ENCODE measurements at regions not wholly inside any gene's neighbourhood (a gene's known extent, or its start where the extent isn't known, plus 50 kb on each side); places are given as distances from the start of the nearest gene placed in this dataset.
A peak's percentile ranks its signal among the peaks of the same experiment; 100 is the strongest.

- no peak overlapping the region for H3K27ac Mint-ChIP-seq (ENCODE audit: unreplicated experiment)
- no peaks in the 10 kb centered on the region for H3K36me3 Mint-ChIP-seq (ENCODE audit: low read depth)
- no peak for DNase-seq (ENCODE audit: low spot score)
- H3K9me3 Mint-ChIP-seq (ENCODE audit: low read depth), result no peaks in the 10 kb centered on the region
- no peak overlapping the region for H3K4me3 Mint-ChIP-seq (ENCODE audit: unreplicated experiment)
- peaks cover 19% of the 10 kb centered on the region for H3K27me3 Mint-ChIP-seq (ENCODE audit: low read depth)
- no peaks in the 10 kb centered on the region for H3K4me1 Mint-ChIP-seq (ENCODE audit: low read depth)
- no peak for TF ChIP-seq CTCF (IDR thresholded peaks at IDR 0.05)
Measured at GRCh38 chr4:79053754-79054153, 114.5 kb upstream of the PAQR3 start.

GRCh38 chr4:79050541-79050880 lies 111.3 kb upstream of the PAQR3 start:
- H3K27me3 Mint-ChIP-seq (ENCODE audit: low read depth), result peaks cover 23% of the 10 kb centered on the region
- H3K4me1 Mint-ChIP-seq (ENCODE audit: low read depth), result no peaks in the 10 kb centered on the region
- DNase-seq (ENCODE audit: low spot score), result no peak
- H3K4me3 Mint-ChIP-seq (ENCODE audit: unreplicated experiment), result no peak overlapping the region
- no peak overlapping the region for H3K27ac Mint-ChIP-seq (ENCODE audit: unreplicated experiment)
- no peaks in the 10 kb centered on the region for H3K9me3 Mint-ChIP-seq (ENCODE audit: low read depth)
- H3K36me3 Mint-ChIP-seq (ENCODE audit: low read depth), result no peaks in the 10 kb centered on the region
- TF ChIP-seq CTCF (IDR thresholded peaks at IDR 0.05), result no peak

- H3K9me3 Mint-ChIP-seq (ENCODE audit: low read depth), result no peaks in the 10 kb centered on the region
- H3K27ac Mint-ChIP-seq (ENCODE audit: unreplicated experiment), result no peak overlapping the region
- no peak for TF ChIP-seq CTCF (IDR thresholded peaks at IDR 0.05)
- no peak overlapping the region for H3K4me3 Mint-ChIP-seq (ENCODE audit: unreplicated experiment)
- no peaks in the 10 kb centered on the region for H3K36me3 Mint-ChIP-seq (ENCODE audit: low read depth)
- DNase-seq (ENCODE audit: low spot score), result peak; percentile 59
- H3K27me3 Mint-ChIP-seq (ENCODE audit: low read depth), result peaks cover 23% of the 10 kb centered on the region
- H3K4me1 Mint-ChIP-seq (ENCODE audit: low read depth), result no peaks in the 10 kb centered on the region
Measured at GRCh38 chr4:79049840-79050540, 110.8 kb upstream of the PAQR3 start.

- H3K4me1 Mint-ChIP-seq (ENCODE audit: low read depth), result no peaks in the 10 kb centered on the region
- no peak for TF ChIP-seq CTCF (IDR thresholded peaks at IDR 0.05)
- no peak overlapping the region for H3K4me3 Mint-ChIP-seq (ENCODE audit: unreplicated experiment)
- no peaks in the 10 kb centered on the region for H3K9me3 Mint-ChIP-seq (ENCODE audit: low read depth)
- no peaks in the 10 kb centered on the region for H3K36me3 Mint-ChIP-seq (ENCODE audit: low read depth)
- H3K27ac Mint-ChIP-seq (ENCODE audit: unreplicated experiment), result no peak overlapping the region
- H3K27me3 Mint-ChIP-seq (ENCODE audit: low read depth), result peaks cover 22% of the 10 kb centered on the region
- DNase-seq (ENCODE audit: low spot score), result no peak
Measured at GRCh38 chr4:79048878-79049277, 109.6 kb upstream of the PAQR3 start.

- no peak overlapping the region for H3K4me3 Mint-ChIP-seq (ENCODE audit: unreplicated experiment)
- H3K4me1 Mint-ChIP-seq (ENCODE audit: low read depth), result no peaks in the 10 kb centered on the region
- TF ChIP-seq CTCF (IDR thresholded peaks at IDR 0.05), result no peak
- no peak overlapping the region for H3K27ac Mint-ChIP-seq (ENCODE audit: unreplicated experiment)
- H3K36me3 Mint-ChIP-seq (ENCODE audit: low read depth), result no peaks in the 10 kb centered on the region
- peaks cover 15% of the 10 kb centered on the region for H3K27me3 Mint-ChIP-seq (ENCODE audit: low read depth)
- DNase-seq (ENCODE audit: low spot score), result no peak
- H3K9me3 Mint-ChIP-seq (ENCODE audit: low read depth), result no peaks in the 10 kb centered on the region
Measured at GRCh38 chr4:79047316-79047715, 108.1 kb upstream of the PAQR3 start.
